Nephron progenitor cell (in vitro differentiated cells): ENCODE measurements at regions not wholly inside any gene's neighbourhood (a gene's known extent, or its start where the extent isn't known, plus 50 kb on each side); places are given as distances from the start of the nearest gene placed in this dataset.

Experiments
- DNase-seq: peaks from one replicate; pipeline ENCODE4 v3.0.0; 2021
- H3K27ac Mint-ChIP-seq: 2 replicates; pipeline ENCODE4 v1.8.0; 2021; ENCODE audit warnings: mild to moderate bottlenecking, moderate library complexity, mixed read lengths
- H3K27me3 Mint-ChIP-seq: 2 replicates; pipeline ENCODE4 v1.8.0; 2021; ENCODE audit warnings: mild to moderate bottlenecking, low read depth, mixed read lengths; ENCODE audit not compliant: poor library complexity
- H3K36me3 Mint-ChIP-seq: 2 replicates; pipeline ENCODE4 v1.8.0; 2021; ENCODE audit warnings: low read depth, mixed read lengths
- H3K4me1 Mint-ChIP-seq: 2 replicates; pipeline ENCODE4 v1.8.0; 2021; ENCODE audit warnings: mixed read lengths
- H3K4me3 Mint-ChIP-seq: 2 replicates; pipeline ENCODE4 v1.8.0; 2021; ENCODE audit warnings: mild to moderate bottlenecking, moderate library complexity, mixed read lengths
- H3K9me3 Mint-ChIP-seq: 2 replicates; pipeline ENCODE4 v1.8.0; 2021; ENCODE audit warnings: mild to moderate bottlenecking, moderate library complexity, mixed read lengths
- CTCF ChIP-seq: fragments of 200-600 bp; sonication (generic); IDR thresholded peaks from 2 replicates; pipeline ENCODE4 v1.5.0; 2021; ENCODE audit warnings: antibody characterized with exemption

GRCh38 chr1:113278777-113279176, 111.5 kb upstream of the MAGI3 start:
- no peak for DNase-seq
- no peaks in the 10 kb centered on the region for H3K27me3 Mint-ChIP-seq
- H3K9me3 Mint-ChIP-seq, result no peaks in the 10 kb centered on the region
- H3K36me3 Mint-ChIP-seq, result no peaks in the 10 kb centered on the region
- H3K4me3 Mint-ChIP-seq, result no peak overlapping the region
- no peak for TF ChIP-seq CTCF
- H3K27ac Mint-ChIP-seq, result no peak overlapping the region
- peaks cover 6% of the 10 kb centered on the region for H3K4me1 Mint-ChIP-seq

GRCh38 chr1:113279776-113280391, 110.4 kb upstream of the MAGI3 start:
- TF ChIP-seq CTCF, result no peak
- H3K27ac Mint-ChIP-seq, result no peak overlapping the region
- no peak for DNase-seq
- no peaks in the 10 kb centered on the region for H3K36me3 Mint-ChIP-seq
- no peaks in the 10 kb centered on the region for H3K9me3 Mint-ChIP-seq
- H3K27me3 Mint-ChIP-seq, result no peaks in the 10 kb centered on the region
- no peak overlapping the region for H3K4me3 Mint-ChIP-seq
- H3K4me1 Mint-ChIP-seq, result peaks cover 6% of the 10 kb centered on the region

- Mint-ChIP-seq H3K36me3 (no peaks in the 10 kb centered on the region), H3K9me3 (no peaks in the 10 kb centered on the region), H3K4me1 (peaks cover 6% of the 10 kb centered on the region), H3K4me3 (no peak overlapping the region), H3K27ac (no peak overlapping the region), H3K27me3 (no peaks in the 10 kb centered on the region)
- no peak for DNase-seq
- TF ChIP-seq CTCF, result no peak
Measured at GRCh38 chr1:113280581-113280980, 109.7 kb upstream of the MAGI3 start.

- TF ChIP-seq CTCF, result no peak
- Mint-ChIP-seq H3K4me1 (peaks cover 6% of the 10 kb centered on the region), H3K27ac (no peak overlapping the region), H3K27me3 (no peaks in the 10 kb centered on the region), H3K9me3 (no peaks in the 10 kb centered on the region), H3K4me3 (no peak overlapping the region), H3K36me3 (no peaks in the 10 kb centered on the region)
- no peak for DNase-seq
Measured at GRCh38 chr1:113281550-113281949, 108.8 kb upstream of the MAGI3 start.

- H3K27me3 Mint-ChIP-seq, result no peaks in the 10 kb centered on the region
- TF ChIP-seq CTCF, result no peak
- H3K27ac Mint-ChIP-seq, result no peak overlapping the region
- H3K36me3 Mint-ChIP-seq, result no peaks in the 10 kb centered on the region
- DNase-seq, result no peak
- H3K4me1 Mint-ChIP-seq, result peaks cover 6% of the 10 kb centered on the region
- no peak overlapping the region for H3K4me3 Mint-ChIP-seq
- H3K9me3 Mint-ChIP-seq, result no peaks in the 10 kb centered on the region
Measured at GRCh38 chr1:113282008-113282892, 108.1 kb upstream of the MAGI3 start.

- H3K27me3 Mint-ChIP-seq, result no peaks in the 10 kb centered on the region
- H3K4me3 Mint-ChIP-seq, result no peak overlapping the region
- H3K4me1 Mint-ChIP-seq, result peaks cover 6% of the 10 kb centered on the region
- no peaks in the 10 kb centered on the region for H3K36me3 Mint-ChIP-seq
- TF ChIP-seq CTCF, result no peak
- H3K9me3 Mint-ChIP-seq, result no peaks in the 10 kb centered on the region
- no peak for DNase-seq
- H3K27ac Mint-ChIP-seq, result no peak overlapping the region
Measured at GRCh38 chr1:113282893-113283285, 107.4 kb upstream of the MAGI3 start.
